ENCODE measurements at regions not wholly inside any gene's neighbourhood (a gene's known extent, or its start where the extent isn't known, plus 50 kb on each side); places are given as distances from the start of the nearest gene placed in this dataset.

- Histone ChIP-seq H3K27ac (ENCODE audit: low read depth, low read length, poor library complexity, severe bottlenecking) (no peak overlapping the region), H3K36me3 (ENCODE audit: insufficient read depth, low read length, poor library complexity, severe bottlenecking) (no peaks in the 10 kb centered on the region), H3K4me3 (ENCODE audit: low read depth, low read length, poor library complexity, severe bottlenecking) (no peak overlapping the region), H3K9me3 (ENCODE audit: low read depth, low read length, poor library complexity, severe bottlenecking) (no peaks in the 10 kb centered on the region), H3K27me3 (replicated peaks; ENCODE audit: insufficient read depth, low read depth, low read length, poor library complexity) (no peaks in the 10 kb centered on the region), H3K4me1 (ENCODE audit: insufficient read depth, low read length, poor library complexity, severe bottlenecking) (no peaks in the 10 kb centered on the region)
- POLR2A ChIA-PET (ENCODE audit: low non-redundant PET) = no interaction called here
- intact Hi-C loops (cut with micrococcal nuclease; ENCODE audit: unreplicated experiment) = no loop called here
- CTCF ChIA-PET = no interaction called here
- no TSS peak for BruUV-seq (replicated peaks)
- TF ChIP-seq, protein P1, sequence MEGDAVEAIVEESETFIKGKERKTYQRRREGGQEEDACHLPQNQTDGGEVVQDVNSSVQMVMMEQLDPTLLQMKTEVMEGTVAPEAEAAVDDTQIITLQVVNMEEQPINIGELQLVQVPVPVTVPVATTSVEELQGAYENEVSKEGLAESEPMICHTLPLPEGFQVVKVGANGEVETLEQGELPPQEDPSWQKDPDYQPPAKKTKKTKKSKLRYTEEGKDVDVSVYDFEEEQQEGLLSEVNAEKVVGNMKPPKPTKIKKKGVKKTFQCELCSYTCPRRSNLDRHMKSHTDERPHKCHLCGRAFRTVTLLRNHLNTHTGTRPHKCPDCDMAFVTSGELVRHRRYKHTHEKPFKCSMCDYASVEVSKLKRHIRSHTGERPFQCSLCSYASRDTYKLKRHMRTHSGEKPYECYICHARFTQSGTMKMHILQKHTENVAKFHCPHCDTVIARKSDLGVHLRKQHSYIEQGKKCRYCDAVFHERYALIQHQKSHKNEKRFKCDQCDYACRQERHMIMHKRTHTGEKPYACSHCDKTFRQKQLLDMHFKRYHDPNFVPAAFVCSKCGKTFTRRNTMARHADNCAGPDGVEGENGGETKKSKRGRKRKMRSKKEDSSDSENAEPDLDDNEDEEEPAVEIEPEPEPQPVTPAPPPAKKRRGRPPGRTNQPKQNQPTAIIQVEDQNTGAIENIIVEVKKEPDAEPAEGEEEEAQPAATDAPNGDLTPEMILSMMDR (conservative IDR thresholded peaks at IDR 0.05; ENCODE audit: low read depth, low read length) = no peak
- TF ChIP-seq EZH2 (IDR thresholded peaks at IDR 0.05; ENCODE audit: borderline replicate concordance, low read depth, low read length, poor library complexity, severe bottlenecking) = no peak
- DNase-seq (ENCODE audit: low spot score) = no peak
Observed at GRCh38 chr10:57960406-57960805, 307.3 kb downstream of the IPMK start.

DNA sequence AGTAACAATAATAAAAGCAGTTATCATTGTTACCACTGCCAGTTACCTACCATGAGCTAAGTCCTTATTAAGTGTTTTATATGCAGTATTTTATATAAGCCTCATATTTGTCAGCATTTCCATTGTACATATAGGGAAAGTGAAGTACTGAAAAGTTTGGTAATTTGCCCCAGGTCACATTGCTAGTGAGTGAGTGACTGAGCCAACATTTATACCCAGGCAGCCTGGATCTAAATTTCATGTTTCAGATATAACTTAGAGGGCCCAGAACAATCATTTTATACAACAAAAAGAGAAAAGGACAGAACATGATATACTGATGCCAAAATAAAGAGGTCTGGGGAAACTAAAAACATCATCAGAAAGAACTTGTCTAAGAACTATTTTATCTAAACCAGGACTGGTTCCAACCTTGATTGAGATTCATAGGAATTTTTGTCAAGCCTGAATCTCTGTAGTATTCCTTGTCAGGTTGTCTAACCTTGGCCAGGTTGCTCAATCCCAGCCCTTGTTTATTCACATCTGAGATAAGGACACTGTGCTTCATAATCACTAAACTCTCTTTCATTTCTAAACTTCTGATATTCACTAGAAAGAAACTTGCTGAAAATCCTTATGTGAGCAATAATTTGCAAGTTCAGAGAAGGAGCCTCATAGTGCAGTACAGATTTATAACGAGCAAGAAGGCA is 308.2 kb downstream of the IPMK start:
- intact Hi-C loops (cut with micrococcal nuclease; ENCODE audit: unreplicated experiment) = no loop called here
- no peaks in the 10 kb centered on the region for H3K4me1 ChIP-seq (ENCODE audit: insufficient read depth, low read length, poor library complexity, severe bottlenecking)
- no TSS peak for BruUV-seq (replicated peaks)
- ChIA-PET CTCF (no interaction called here), POLR2A (ENCODE audit: low non-redundant PET) (no interaction called here)
- H3K4me3 ChIP-seq (ENCODE audit: low read depth, low read length, poor library complexity, severe bottlenecking) = no peak overlapping the region
- no peaks in the 10 kb centered on the region for H3K36me3 ChIP-seq (ENCODE audit: insufficient read depth, low read length, poor library complexity, severe bottlenecking)
- H3K27me3 ChIP-seq (replicated peaks; ENCODE audit: insufficient read depth, low read depth, low read length, poor library complexity) = no peaks in the 10 kb centered on the region
- DNase-seq (ENCODE audit: low spot score) = no peak
- TF ChIP-seq, protein P1 (conservative IDR thresholded peaks at IDR 0.05; ENCODE audit: low read depth, low read length) = no peak
- TF ChIP-seq EZH2 (IDR thresholded peaks at IDR 0.05; ENCODE audit: borderline replicate concordance, low read depth, low read length, poor library complexity, severe bottlenecking) = no peak
- no peaks in the 10 kb centered on the region for H3K9me3 ChIP-seq (ENCODE audit: low read depth, low read length, poor library complexity, severe bottlenecking)
- no peak overlapping the region for H3K27ac ChIP-seq (ENCODE audit: low read depth, low read length, poor library complexity, severe bottlenecking)

- ChIA-PET POLR2A (ENCODE audit: low non-redundant PET) (no interaction called here), CTCF (interaction anchor here (0.6 kb wide), 1 partner anchor 39 kb away, joined by 4 read pairs; no protein-coding TSS in a partner anchor)
- H3K27ac ChIP-seq (ENCODE audit: low read depth, low read length, poor library complexity, severe bottlenecking) = no peak overlapping the region
- intact Hi-C loops (cut with micrococcal nuclease; ENCODE audit: unreplicated experiment) = no loop called here
- TF ChIP-seq, protein P1 (conservative IDR thresholded peaks at IDR 0.05; ENCODE audit: low read depth, low read length) = no peak
- no peak for TF ChIP-seq EZH2 (IDR thresholded peaks at IDR 0.05; ENCODE audit: borderline replicate concordance, low read depth, low read length, poor library complexity, severe bottlenecking)
- BruUV-seq (replicated peaks) = no TSS peak
- no peaks in the 10 kb centered on the region for H3K27me3 ChIP-seq (replicated peaks; ENCODE audit: insufficient read depth, low read depth, low read length, poor library complexity)
- H3K4me3 ChIP-seq (ENCODE audit: low read depth, low read length, poor library complexity, severe bottlenecking) = no peak overlapping the region
- H3K9me3 ChIP-seq (ENCODE audit: low read depth, low read length, poor library complexity, severe bottlenecking) = no peaks in the 10 kb centered on the region
- no peaks in the 10 kb centered on the region for H3K4me1 ChIP-seq (ENCODE audit: insufficient read depth, low read length, poor library complexity, severe bottlenecking)
- peak; percentile 5 for DNase-seq (ENCODE audit: low spot score)
- no peaks in the 10 kb centered on the region for H3K36me3 ChIP-seq (ENCODE audit: insufficient read depth, low read length, poor library complexity, severe bottlenecking)
Observed at GRCh38 chr10:57955076-57955475, 312.6 kb downstream of the IPMK start.
